ENCODE measurements at regions not wholly inside any gene's neighbourhood (a gene's known extent, or its start where the extent isn't known, plus 50 kb on each side); places are given as distances from the start of the nearest gene placed in this dataset. TPM values are rescaled to one million over a fixed set of nuclear protein-coding genes. Genes with fewer than 3 reads are reported as not detected.

DNA sequence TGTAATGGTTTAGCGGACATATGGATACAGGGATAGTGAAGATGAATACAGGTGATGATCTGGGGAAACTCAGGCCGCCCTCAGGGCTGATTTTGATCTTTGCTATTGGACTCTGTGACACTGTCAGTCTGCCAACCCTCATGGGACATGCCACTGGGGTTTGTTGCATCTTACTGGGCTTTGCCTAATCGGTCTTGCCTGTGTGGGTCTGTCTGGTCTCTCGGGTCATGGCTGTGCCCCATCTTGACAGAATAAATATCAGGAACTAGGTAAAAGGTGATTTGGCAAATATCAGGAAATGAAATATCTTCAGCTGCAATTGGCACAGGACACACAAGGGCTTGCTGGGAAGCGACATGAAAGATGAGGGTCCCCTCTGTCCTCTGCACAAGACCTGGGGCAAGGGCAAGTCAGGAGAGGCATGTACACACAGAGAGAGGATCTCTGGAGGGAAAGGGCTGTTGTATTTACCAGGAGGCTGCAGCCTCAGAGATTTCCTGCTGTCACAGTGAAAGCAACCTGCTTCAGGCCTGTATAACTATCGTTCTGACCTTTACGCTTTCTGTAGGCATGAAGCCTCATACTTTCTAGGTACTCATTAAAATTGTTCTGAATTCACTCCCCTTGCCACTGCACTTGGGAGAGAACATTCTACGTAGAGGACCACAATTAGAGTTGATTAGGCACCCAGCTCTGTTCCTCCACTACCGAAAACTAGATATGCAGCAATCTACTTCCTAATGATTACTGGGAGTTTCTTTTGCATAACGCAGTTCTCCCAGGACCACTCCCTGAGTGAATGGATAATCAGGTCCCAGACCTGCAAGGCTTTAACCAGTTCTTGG is 52.0 kb upstream of the GADD45A start:
- H3K27me3 ChIP-seq: no peaks in the 10 kb centered on the region
- no peaks in the 10 kb centered on the region for H3K4me1 ChIP-seq
- H3K4me3 ChIP-seq: no peak overlapping the region
- no peaks in the 10 kb centered on the region for H3K36me3 ChIP-seq
- no peak overlapping the region for H3K27ac ChIP-seq
- TF ChIP-seq CTCF (IDR thresholded peaks at IDR 0.05): no peak
- TF ChIP-seq POLR2AphosphoS5 (IDR thresholded peaks at IDR 0.05; ENCODE audit: insufficient read depth in 1 of 2, low read depth in 1 of 2): no peak
- no peak for TF ChIP-seq POLR2A (IDR thresholded peaks at IDR 0.05)
- intact Hi-C loops (cut with DNase I): no loop called here
- no peak for DNase-seq (ENCODE audit: extremely low spot score in 2 of 2)
- no peaks in the 10 kb centered on the region for H3K9me3 ChIP-seq

DNA sequence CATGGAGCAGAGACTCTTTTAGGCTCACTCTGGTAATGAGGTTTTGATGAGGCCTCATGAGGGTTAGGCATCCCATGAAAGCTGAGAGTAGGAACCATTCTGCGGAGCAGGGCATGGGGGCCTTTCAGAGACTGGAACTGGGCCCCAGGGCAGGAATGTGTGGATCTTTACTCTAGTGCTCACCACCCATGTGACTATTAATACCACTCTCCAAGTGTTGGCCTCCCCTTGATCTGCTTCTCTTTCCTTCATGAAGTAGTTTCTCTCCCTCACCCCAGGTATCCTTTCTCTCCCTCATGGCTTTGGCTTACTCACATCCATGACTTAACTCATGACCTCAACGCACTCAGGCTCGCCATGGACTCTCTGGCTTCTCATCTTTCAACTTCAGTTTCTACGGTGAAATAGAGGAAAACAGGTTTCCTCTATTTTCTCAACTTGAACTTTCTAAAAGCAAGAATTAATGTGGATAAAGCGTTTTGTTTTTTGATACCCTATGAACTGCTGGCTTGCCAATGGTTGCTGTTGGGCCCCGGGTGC is 50.5 kb upstream of the GADD45A start:
- no peak for TF ChIP-seq POLR2A (IDR thresholded peaks at IDR 0.05)
- no peak for TF ChIP-seq CTCF (IDR thresholded peaks at IDR 0.05)
- no peak for TF ChIP-seq POLR2AphosphoS5 (IDR thresholded peaks at IDR 0.05; ENCODE audit: insufficient read depth in 1 of 2, low read depth in 1 of 2)
- Histone ChIP-seq H3K4me3 (no peak overlapping the region), H3K36me3 (no peaks in the 10 kb centered on the region), H3K4me1 (no peaks in the 10 kb centered on the region), H3K27me3 (no peaks in the 10 kb centered on the region), H3K27ac (no peak overlapping the region), H3K9me3 (no peaks in the 10 kb centered on the region)
- no peak for DNase-seq (ENCODE audit: extremely low spot score in 2 of 2)
- intact Hi-C loops (cut with DNase I): no loop called here

DNA sequence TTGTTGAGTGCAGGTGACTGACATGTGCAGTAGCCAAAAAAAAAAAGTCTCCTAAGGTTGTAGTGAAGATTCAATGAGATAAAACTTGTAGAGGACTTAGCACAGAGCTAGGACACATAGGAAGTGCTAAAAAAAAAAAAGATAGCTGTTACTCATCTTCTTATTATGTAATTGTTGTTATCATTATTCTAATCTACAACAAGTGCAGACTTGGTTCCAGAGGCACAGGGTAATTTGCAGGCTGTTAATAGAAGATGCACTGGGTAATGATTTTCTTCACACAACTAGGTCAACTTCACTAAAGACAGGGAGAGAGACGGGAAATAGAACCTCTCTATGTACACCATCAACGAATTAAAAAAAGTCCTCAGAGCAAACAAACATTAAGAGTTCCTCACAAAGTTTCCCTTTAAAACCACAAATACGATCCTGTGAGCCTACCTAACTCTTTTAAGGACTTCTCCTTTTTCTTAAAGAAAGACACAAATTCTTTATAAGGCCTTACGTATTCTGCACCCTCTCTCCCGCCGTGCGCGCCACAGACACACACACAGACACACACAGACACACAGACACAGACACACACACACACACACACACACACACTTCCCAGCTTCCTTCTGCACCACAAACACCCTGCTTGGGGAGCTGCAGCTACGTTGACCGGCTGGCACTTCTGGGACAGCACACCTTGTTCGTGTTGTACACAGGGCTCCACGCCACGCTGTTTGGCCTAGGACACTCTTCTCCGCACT is 49.8 kb upstream of the GADD45A start:
- no peaks in the 10 kb centered on the region for H3K27me3 ChIP-seq
- no peak overlapping the region for H3K4me3 ChIP-seq
- TF ChIP-seq POLR2A (IDR thresholded peaks at IDR 0.05) (no peak), CTCF (IDR thresholded peaks at IDR 0.05) (no peak)
- H3K9me3 ChIP-seq: no peaks in the 10 kb centered on the region
- no peaks in the 10 kb centered on the region for H3K4me1 ChIP-seq
- H3K27ac ChIP-seq: no peak overlapping the region
- DNase-seq (ENCODE audit: extremely low spot score in 2 of 2): no peak
- intact Hi-C loops (cut with DNase I): no loop called here
- H3K36me3 ChIP-seq: no peaks in the 10 kb centered on the region

Small RNA genes lying in the stretch of these regions (small RNA-seq; reads per million reads assigned to genes)
- not detected for gene RNU6-1031P
